H1 (cell line): ENCODE measurements at regions not wholly inside any gene's neighbourhood (a gene's known extent, or its start where the extent isn't known, plus 50 kb on each side); places are given as distances from the start of the nearest gene placed in this dataset.

Experiments used
- POLR2AphosphoS5 ChIP-seq: IDR thresholded peaks from 2 replicates; pipeline ENCODE4 v1.6.1; 2011; ENCODE audit warnings: low read depth, low read length
- USF2 ChIP-seq: IDR thresholded peaks from 2 replicates; pipeline ENCODE4 v1.6.1; 2011; ENCODE audit warnings: low read length, improper control_type of control experiment

DNA sequence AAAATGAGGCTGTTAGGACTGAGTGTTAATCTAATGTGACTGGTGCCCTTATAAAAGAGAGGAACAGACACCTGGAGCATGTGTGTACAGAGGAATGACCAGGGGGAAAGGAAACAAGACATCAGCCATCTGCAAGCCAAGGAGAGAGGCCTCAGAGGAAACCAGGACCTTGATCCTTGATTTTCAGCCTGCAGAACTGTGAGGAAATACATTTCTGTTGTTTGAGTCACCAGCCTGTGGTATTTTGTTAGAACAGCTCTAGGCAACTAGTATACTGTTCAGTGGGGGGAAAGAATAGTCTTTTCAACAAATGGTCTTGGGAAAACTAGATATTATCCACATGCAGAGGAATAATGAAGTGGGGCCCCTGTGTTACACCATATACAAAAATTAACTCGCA, 80.6 kb downstream of the CCR1 start:
- TF ChIP-seq USF2 (no peak), POLR2AphosphoS5 (no peak)
